Activated B cell treated with CpG ODN at 0.5 μM for 24 hours (primary cell): ENCODE measurements at regions not wholly inside any gene's neighbourhood (a gene's known extent, or its start where the extent isn't known, plus 50 kb on each side); places are given as distances from the start of the nearest gene placed in this dataset.

ENCODE experiments used
- ATAC-seq: fragments of 200-7000 bp; cut with Tn5 transposase; one replicate; pipeline ENCODE4 v1.10.0; 2021; ENCODE audit warnings: low read depth, mild to moderate bottlenecking, moderate library complexity
- CTCF ChIA-PET: fragments of 350-600 bp; sonication (Branson Sonifier 250); formaldehyde crosslinking; loops from one replicate; lab custom pipeline; 2021; ENCODE audit warnings: antibody characterized with exemption; lab: Charles Lee
- POLR2A ChIA-PET: fragments of 350-600 bp; sonication (Branson Sonifier 250); formaldehyde crosslinking; loops from one replicate; lab custom pipeline; 2021; ENCODE audit warnings: antibody characterized with exemption; lab: Charles Lee
- DNase-seq: peaks from one replicate; pipeline ENCODE4 v3.0.0; 2022
- H3K27ac Mint-ChIP-seq: one replicate; pipeline ENCODE4 v1.8.0; 2020; ENCODE audit warnings: mixed read lengths
- H3K27me3 Mint-ChIP-seq: one replicate; pipeline ENCODE4 v1.8.0; 2021; ENCODE audit warnings: mixed read lengths
- H3K36me3 Mint-ChIP-seq: one replicate; pipeline ENCODE4 v1.8.0; 2021; ENCODE audit warnings: low read depth, mixed read lengths
- H3K4me1 Mint-ChIP-seq: one replicate; pipeline ENCODE4 v1.8.0; 2021; ENCODE audit warnings: mixed read lengths
- H3K4me3 Mint-ChIP-seq: one replicate; pipeline ENCODE4 v1.8.0; 2020; ENCODE audit warnings: mild to moderate bottlenecking, mixed read lengths
- H3K9me3 Mint-ChIP-seq: one replicate; pipeline ENCODE4 v1.8.0; 2020; ENCODE audit warnings: mixed read lengths
- CTCF ChIP-seq: fragments of 200-600 bp; IDR thresholded peaks from one replicate; pipeline ENCODE4 v1.8.0; 2022; ENCODE audit warnings: antibody characterized with exemption, mild to moderate bottlenecking
- intact Hi-C: fragments of 100-400 bp; cut with micrococcal nuclease; formaldehyde crosslinking; loops from one replicate; pipeline ENCODE4 v1.15.1; 2024

GRCh38 chr12:58592475-58593207 lies 327.7 kb downstream of the LRIG3 start:
- Mint-ChIP-seq H3K27me3 (no peaks in the 10 kb centered on the region), H3K36me3 (no peaks in the 10 kb centered on the region), H3K4me1 (no peaks in the 10 kb centered on the region), H3K9me3 (no peaks in the 10 kb centered on the region), H3K27ac (no peak overlapping the region), H3K4me3 (no peak overlapping the region)
- intact Hi-C loops: no loop called here
- ChIA-PET POLR2A (no interaction called here), CTCF (no interaction called here)
- DNase-seq (no peak), ATAC-seq (no peak)
- TF ChIP-seq CTCF: no peak

- Mint-ChIP-seq H3K36me3 (no peaks in the 10 kb centered on the region), H3K27me3 (no peaks in the 10 kb centered on the region), H3K4me1 (no peaks in the 10 kb centered on the region), H3K4me3 (no peak overlapping the region), H3K9me3 (no peaks in the 10 kb centered on the region), H3K27ac (no peak overlapping the region)
- TF ChIP-seq CTCF: no peak
- no peak for DNase-seq
- no peak for ATAC-seq
- POLR2A ChIA-PET: no interaction called here
- CTCF ChIA-PET: no interaction called here
- intact Hi-C loops: no loop called here
These were observed 326.6 kb downstream of the LRIG3 start for GRCh38 chr12:58593557-58594304.

- intact Hi-C loops: no loop called here
- Mint-ChIP-seq H3K9me3 (no peaks in the 10 kb centered on the region), H3K36me3 (no peaks in the 10 kb centered on the region), H3K27me3 (no peaks in the 10 kb centered on the region), H3K27ac (no peak overlapping the region), H3K4me3 (no peak overlapping the region), H3K4me1 (no peaks in the 10 kb centered on the region)
- TF ChIP-seq CTCF: no peak
- ChIA-PET CTCF (no interaction called here), POLR2A (no interaction called here)
- ATAC-seq (no peak), DNase-seq (no peak)
These were observed 323.9 kb downstream of the LRIG3 start for GRCh38 chr12:58596381-58596780.

- TF ChIP-seq CTCF: no peak
- Mint-ChIP-seq H3K4me3 (no peak overlapping the region), H3K27me3 (no peaks in the 10 kb centered on the region), H3K27ac (no peak overlapping the region), H3K36me3 (no peaks in the 10 kb centered on the region), H3K9me3 (no peaks in the 10 kb centered on the region), H3K4me1 (no peaks in the 10 kb centered on the region)
- ATAC-seq (no peak), DNase-seq (no peak)
- ChIA-PET CTCF (no interaction called here), POLR2A (no interaction called here)
- intact Hi-C loops: no loop called here
These were observed 318.8 kb downstream of the LRIG3 start for GRCh38 chr12:58601529-58601928.

GRCh38 chr12:58602179-58602578 lies 318.1 kb downstream of the LRIG3 start:
- intact Hi-C loops: no loop called here
- Mint-ChIP-seq H3K27ac (no peak overlapping the region), H3K27me3 (no peaks in the 10 kb centered on the region), H3K4me1 (no peaks in the 10 kb centered on the region), H3K4me3 (no peak overlapping the region), H3K36me3 (no peaks in the 10 kb centered on the region), H3K9me3 (no peaks in the 10 kb centered on the region)
- ChIA-PET CTCF (no interaction called here), POLR2A (no interaction called here)
- DNase-seq (no peak), ATAC-seq (no peak)
- TF ChIP-seq CTCF: no peak
